GM10248 (cell line): ENCODE measurements at regions not wholly inside any gene's neighbourhood (a gene's known extent, or its start where the extent isn't known, plus 50 kb on each side); places are given as distances from the start of the nearest gene placed in this dataset.

Source experiments
- CTCF ChIA-PET: fragments of 300-600 bp; sonication (Branson Sonifier 250); formaldehyde crosslinking; extraction: SDS; loops from one replicate; lab custom pipeline; 2021; ENCODE audit warnings: antibody characterized with exemption; lab: Yijun Ruan, JAX
- POLR2A ChIA-PET: fragments of 350-650 bp; sonication (Branson Sonifier 250); formaldehyde crosslinking; extraction: SDS; loops from one replicate; lab custom pipeline; 2020; ENCODE audit warnings: antibody characterized with exemption; lab: Yijun Ruan, JAX
- DNase-seq: peaks from one replicate; pipeline ENCODE4 v3.0.0; 2012; ENCODE audit errors: extremely low spot score
- TF ChIP-seq, protein P1 (sequence below): IDR thresholded peaks from 2 replicates; pipeline ENCODE4 v1.5.1; 2012; ENCODE audit warnings: mild to moderate bottlenecking, low read depth; ENCODE audit errors: extremely low read depth, missing control alignments, control extremely low read depth

DNA sequence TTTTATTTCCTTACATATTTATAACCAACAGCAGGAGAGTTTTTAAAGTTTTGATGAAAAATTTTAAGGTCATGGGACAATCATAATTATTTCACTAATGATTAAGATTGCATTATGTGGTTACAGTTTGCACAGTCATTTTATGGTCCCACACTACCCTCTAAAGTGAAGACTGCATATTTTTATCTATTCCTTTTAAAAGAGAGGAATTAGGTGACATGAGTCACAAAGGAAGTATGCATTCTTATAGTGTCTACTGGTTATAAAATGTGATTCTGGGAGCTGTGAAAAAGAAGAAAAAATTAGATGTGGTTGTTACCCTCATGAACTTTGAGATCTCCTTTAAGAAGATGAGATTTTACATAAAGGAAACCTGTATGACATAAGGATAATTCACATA, 87.9 kb upstream of the GRIA1 start:
- DNase-seq, result no peak
- ChIA-PET CTCF (no interaction called here), POLR2A (no interaction called here)
- TF ChIP-seq, protein P1, sequence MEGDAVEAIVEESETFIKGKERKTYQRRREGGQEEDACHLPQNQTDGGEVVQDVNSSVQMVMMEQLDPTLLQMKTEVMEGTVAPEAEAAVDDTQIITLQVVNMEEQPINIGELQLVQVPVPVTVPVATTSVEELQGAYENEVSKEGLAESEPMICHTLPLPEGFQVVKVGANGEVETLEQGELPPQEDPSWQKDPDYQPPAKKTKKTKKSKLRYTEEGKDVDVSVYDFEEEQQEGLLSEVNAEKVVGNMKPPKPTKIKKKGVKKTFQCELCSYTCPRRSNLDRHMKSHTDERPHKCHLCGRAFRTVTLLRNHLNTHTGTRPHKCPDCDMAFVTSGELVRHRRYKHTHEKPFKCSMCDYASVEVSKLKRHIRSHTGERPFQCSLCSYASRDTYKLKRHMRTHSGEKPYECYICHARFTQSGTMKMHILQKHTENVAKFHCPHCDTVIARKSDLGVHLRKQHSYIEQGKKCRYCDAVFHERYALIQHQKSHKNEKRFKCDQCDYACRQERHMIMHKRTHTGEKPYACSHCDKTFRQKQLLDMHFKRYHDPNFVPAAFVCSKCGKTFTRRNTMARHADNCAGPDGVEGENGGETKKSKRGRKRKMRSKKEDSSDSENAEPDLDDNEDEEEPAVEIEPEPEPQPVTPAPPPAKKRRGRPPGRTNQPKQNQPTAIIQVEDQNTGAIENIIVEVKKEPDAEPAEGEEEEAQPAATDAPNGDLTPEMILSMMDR, result no peak

DNA sequence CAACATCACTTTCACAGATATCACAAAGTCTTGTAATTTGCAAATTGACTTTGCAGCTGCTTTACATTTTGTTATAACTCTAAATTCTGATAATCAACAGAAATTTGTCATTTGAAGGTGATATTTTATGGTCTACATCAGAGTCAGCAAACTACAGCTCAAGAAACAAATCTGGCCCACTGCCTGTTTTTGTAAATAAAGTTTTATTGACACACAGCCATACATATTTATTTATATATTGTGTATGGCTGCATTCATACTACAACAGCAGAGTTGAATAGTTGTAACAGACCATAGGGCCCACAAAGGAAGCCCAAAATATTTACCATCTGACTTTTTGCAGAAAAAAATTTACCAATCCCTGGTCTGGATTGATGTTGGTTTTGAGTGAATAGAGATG, 87.0 kb upstream of the GRIA1 start:
- ChIA-PET CTCF (interaction anchor here (0.9 kb wide), 1 partner anchor 22 kb away, joined by 3 read pairs; no protein-coding TSS in a partner anchor), POLR2A (no interaction called here)
- TF ChIP-seq, protein P1, result no peak
- no peak for DNase-seq

DNA sequence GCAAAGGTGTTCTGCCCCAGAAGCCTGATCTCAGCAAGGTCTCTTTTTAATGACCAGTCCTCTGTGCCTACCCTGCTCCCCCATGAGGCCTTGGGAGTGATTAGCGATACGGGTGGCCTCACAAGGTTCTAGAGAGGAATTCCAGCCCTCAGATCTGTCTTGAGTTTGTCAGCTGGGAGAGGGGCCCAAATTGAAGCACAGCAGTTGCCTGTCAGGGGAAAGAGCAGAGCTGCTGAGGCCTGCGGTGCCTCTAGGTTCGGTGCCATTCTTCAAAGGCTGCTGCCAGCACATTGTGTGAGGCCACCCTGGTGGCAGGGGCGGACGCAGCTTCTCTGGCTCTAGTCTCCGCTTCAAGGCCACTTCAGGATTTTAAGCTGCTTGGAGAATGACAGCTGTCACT, 85.7 kb upstream of the GRIA1 start:
- CTCF ChIA-PET, result interaction anchor here (1.6 kb wide), 1 partner anchor 15 kb away, joined by 3 read pairs; no protein-coding TSS in a partner anchor
- no peak for DNase-seq
- POLR2A ChIA-PET, result no interaction called here
- TF ChIP-seq, protein P1, result no peak

DNA sequence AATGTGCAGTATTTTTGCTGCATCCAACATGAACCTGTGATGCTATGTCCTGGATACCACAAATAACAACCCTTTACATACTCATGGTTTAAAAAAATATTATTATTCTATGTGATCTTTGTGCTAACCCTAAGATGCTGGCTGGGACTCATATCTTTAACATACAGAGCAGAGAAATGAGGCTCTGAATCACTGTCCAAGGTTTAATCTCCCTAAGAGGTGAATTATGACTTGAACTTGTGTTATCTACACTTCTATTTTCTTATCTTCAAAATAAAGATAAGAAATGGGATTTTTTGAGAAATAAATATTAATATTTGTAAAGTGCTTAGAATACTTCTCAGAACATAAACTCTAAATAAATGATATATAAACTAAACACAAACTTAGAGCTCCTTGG, 68.8 kb upstream of the GRIA1 start:
- no peak for DNase-seq
- ChIA-PET CTCF (no interaction called here), POLR2A (no interaction called here)
- TF ChIP-seq, protein P1, result no peak

DNA sequence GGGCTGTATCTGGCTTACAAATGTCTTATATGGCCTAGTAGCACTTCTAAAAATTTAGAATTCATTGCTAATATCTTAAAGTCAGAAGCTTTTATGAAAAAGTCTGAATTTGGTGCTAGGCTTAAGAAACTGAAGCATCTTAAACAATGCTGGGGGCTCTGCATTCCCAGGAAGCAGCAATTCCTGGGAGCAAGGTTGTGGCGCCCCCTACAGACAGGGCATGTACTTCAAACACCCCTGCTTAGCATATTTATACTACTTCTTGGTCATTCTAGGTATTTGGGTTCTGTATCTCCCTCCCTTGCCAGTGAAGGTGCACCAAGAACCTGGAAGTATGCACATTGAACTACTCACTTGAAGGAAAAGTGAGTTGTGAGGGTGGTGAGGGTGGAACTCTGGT, 64.6 kb upstream of the GRIA1 start:
- POLR2A ChIA-PET, result no interaction called here
- TF ChIP-seq, protein P1, result no peak
- DNase-seq, result no peak
- CTCF ChIA-PET, result interaction anchor here (1.3 kb wide), 1 partner anchor 23 kb away, joined by 3 read pairs; no protein-coding TSS in a partner anchor

DNA sequence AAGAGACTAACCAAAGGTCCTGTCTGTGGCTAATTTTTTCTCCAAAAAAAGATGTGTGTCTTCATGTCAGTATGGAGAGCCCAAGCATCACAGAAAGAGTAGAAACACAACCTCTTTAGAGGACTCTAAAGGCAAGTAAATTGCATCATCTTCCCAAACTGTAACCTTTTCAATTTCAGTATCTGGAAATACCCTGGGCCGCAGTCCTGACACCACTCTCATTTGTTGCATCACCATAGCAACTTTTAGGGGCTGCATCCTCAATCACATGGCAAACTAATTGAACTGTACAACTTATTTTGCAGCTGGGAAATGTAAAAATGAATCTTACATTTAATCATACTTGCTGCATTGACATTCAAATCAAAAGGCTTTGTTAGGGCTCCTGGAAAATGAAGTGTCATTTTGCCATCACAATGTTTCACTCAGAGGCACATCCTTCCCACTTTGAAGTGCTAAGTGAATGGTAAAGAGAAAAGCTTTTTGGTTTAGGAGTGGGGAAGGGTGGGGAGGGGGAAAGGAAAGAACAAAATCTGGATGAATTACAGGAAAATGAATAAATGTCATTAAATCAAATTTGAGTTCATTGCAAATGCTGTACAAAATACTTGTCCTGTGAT, 60.6 kb upstream of the GRIA1 start:
- TF ChIP-seq, protein P1, result no peak
- POLR2A ChIA-PET, result no interaction called here
- CTCF ChIA-PET, result interaction anchor here (1.7 kb wide), 1 partner anchor 10 kb away, joined by 5 read pairs; no protein-coding TSS in a partner anchor
- DNase-seq, result no peak
